ENCODE measurements at regions not wholly inside any gene's neighbourhood (a gene's known extent, or its start where the extent isn't known, plus 50 kb on each side); places are given as distances from the start of the nearest gene placed in this dataset.

- Histone ChIP-seq H3K4me3 (no peak overlapping the region), H3K9ac (ENCODE audit: control insufficient read depth, insufficient read depth, low read length) (no peak overlapping the region), H3K27me3 (replicated peaks in 1 of 2; ENCODE audit: control insufficient read depth in 2 of 2, insufficient read depth in 2 of 2, low read length in 1 of 2) (no peaks in the 10 kb centered on the region), H3K36me3 (ENCODE audit: control insufficient read depth in 2 of 2, insufficient read depth in 2 of 2, low read length in 1 of 2) (no peaks in the 10 kb centered on the region), H3K9me3 (replicated peaks; ENCODE audit: control insufficient read depth, insufficient read depth, low read length) (no peaks in the 10 kb centered on the region), H3K4me2 (ENCODE audit: control insufficient read depth, insufficient read depth) (no peak overlapping the region), H3K79me2 (ENCODE audit: control insufficient read depth, insufficient read depth, low read length) (no peaks in the 10 kb centered on the region), H4K20me1 (ENCODE audit: control insufficient read depth, insufficient read depth) (no peaks in the 10 kb centered on the region), H3K27ac (ENCODE audit: control insufficient read depth, insufficient read depth) (no peak overlapping the region), H3K4me1 (ENCODE audit: control insufficient read depth, insufficient read depth, low read length) (no peaks in the 10 kb centered on the region), H2AFZ (ENCODE audit: control insufficient read depth, low read depth, low read length) (no peak overlapping the region)
- SMC1A ChIA-PET (ENCODE audit: uncharacterized antibody, unreplicated experiment), result no interaction called here
- POLR2A ChIA-PET, result no interaction called here
- in situ Hi-C loops (cut with MboI) (no loop called here), intact Hi-C loops (cut with micrococcal nuclease; ENCODE audit: unreplicated experiment) (no loop called here)
- RAD21 ChIA-PET (ENCODE audit: unreplicated experiment), result no interaction called here
- DNase-seq (ENCODE audit: low read depth, low spot score), result no peak
- BruUV-seq (replicated peaks), result no TSS peak
- ATAC-seq, result peak; percentile 57
- FAIRE-seq, result no peak
- TF ChIP-seq IRF3 (IDR thresholded peaks at IDR 0.05) (no peak), EGR1 (IDR thresholded peaks at IDR 0.05; ENCODE audit: borderline replicate concordance in 1 of 2, low read depth in 2 of 2, low read length in 2 of 2) (no peak), RFX5 (IDR thresholded peaks at IDR 0.05; ENCODE audit: low read depth, low read length) (no peak), RELA (IDR thresholded peaks at IDR 0.05; ENCODE audit: borderline replicate concordance, partially characterized antibody) (no peak), HDAC6 (IDR thresholded peaks at IDR 0.05; ENCODE audit: unreplicated experiment) (no peak), CEBPB (IDR thresholded peaks at IDR 0.05; ENCODE audit: borderline replicate concordance in 1 of 2, low read depth in 2 of 2, low read length in 2 of 2) (no peak), POLR2AphosphoS2 (IDR thresholded peaks at IDR 0.05; ENCODE audit: low read depth, low read length) (no peak), CHD4 (IDR thresholded peaks at IDR 0.05) (no peak), TAF1 (IDR thresholded peaks at IDR 0.05; ENCODE audit: borderline replicate concordance, low read depth, low read length) (no peak), SREBF1 (IDR thresholded peaks at IDR 0.05; ENCODE audit: low read length) (no peak), KLF5 (IDR thresholded peaks at IDR 0.05; ENCODE audit: partially characterized antibody) (no peak), ZBTB4 (CRISPR knock-in tag; IDR thresholded peaks at IDR 0.05) (no peak)
- TF ChIP-seq, protein P1, sequence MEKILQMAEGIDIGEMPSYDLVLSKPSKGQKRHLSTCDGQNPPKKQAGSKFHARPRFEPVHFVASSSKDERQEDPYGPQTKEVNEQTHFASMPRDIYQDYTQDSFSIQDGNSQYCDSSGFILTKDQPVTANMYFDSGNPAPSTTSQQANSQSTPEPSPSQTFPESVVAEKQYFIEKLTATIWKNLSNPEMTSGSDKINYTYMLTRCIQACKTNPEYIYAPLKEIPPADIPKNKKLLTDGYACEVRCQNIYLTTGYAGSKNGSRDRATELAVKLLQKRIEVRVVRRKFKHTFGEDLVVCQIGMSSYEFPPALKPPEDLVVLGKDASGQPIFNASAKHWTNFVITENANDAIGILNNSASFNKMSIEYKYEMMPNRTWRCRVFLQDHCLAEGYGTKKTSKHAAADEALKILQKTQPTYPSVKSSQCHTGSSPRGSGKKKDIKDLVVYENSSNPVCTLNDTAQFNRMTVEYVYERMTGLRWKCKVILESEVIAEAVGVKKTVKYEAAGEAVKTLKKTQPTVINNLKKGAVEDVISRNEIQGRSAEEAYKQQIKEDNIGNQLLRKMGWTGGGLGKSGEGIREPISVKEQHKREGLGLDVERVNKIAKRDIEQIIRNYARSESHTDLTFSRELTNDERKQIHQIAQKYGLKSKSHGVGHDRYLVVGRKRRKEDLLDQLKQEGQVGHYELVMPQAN (conservative IDR thresholded peaks at IDR 0.05), result no peak
- CTCF ChIA-PET, result no interaction called here
Measured at GRCh38 chr4:95732061-95732460, 107.8 kb upstream of the PDHA2 start.

Measured in GM12878 (cell line).